H1 (cell line): ENCODE measurements at regions not wholly inside any gene's neighbourhood (a gene's known extent, or its start where the extent isn't known, plus 50 kb on each side); places are given as distances from the start of the nearest gene placed in this dataset.

ENCODE experiments used
- MAFK ChIP-seq: IDR thresholded peaks from 2 replicates; pipeline ENCODE4 v1.6.1; 2012; ENCODE audit warnings: low read depth, mild to moderate bottlenecking, improper control_type of control experiment, low read length
- NANOG ChIP-seq: IDR thresholded peaks from 2 replicates; pipeline ENCODE4 v1.6.1; 2011; ENCODE audit warnings: low read length, low read depth, mild to moderate bottlenecking, inconsistent platforms; ENCODE audit not compliant: insufficient read depth, poor library complexity, severe bottlenecking
- POLR2A ChIP-seq, 2 experiments: IDR thresholded peaks; 1 replicate in 1 of 2; 2 replicates in 1 of 2; pipeline ENCODE4 v1.6.1; 2011; ENCODE audit warnings: low read depth in 2 of 2, low read length in 2 of 2, mild to moderate bottlenecking in 2 of 2; ENCODE audit errors: control extremely low read depth in 1 of 2
- POLR2AphosphoS5 ChIP-seq: IDR thresholded peaks from 2 replicates; pipeline ENCODE4 v1.6.1; 2011; ENCODE audit warnings: low read depth, low read length
- TEAD4 ChIP-seq: IDR thresholded peaks from 2 replicates; pipeline ENCODE4 v1.6.1; 2012; ENCODE audit warnings: low read depth, low read length, inconsistent platforms, mixed read lengths
- TF ChIP-seq, protein P1 (sequence below): IDR thresholded peaks from 2 replicates; pipeline ENCODE4 v1.6.1; 2012; ENCODE audit warnings: inconsistent platforms
- TF ChIP-seq, protein P2 (sequence below), 3 experiments: IDR thresholded peaks; 1 replicate in 2 of 3; 2 replicates in 1 of 3; pipeline versions ENCODE4 v1.5.1 to v1.6.1; 2011; ENCODE audit warnings: low read length in 3 of 3, mild to moderate bottlenecking in 3 of 3, inconsistent platforms in 2 of 3, low read depth in 1 of 3, moderate library complexity in 1 of 3; ENCODE audit not compliant: insufficient read depth in 1 of 3; ENCODE audit errors: control extremely low read depth in 1 of 3

DNA sequence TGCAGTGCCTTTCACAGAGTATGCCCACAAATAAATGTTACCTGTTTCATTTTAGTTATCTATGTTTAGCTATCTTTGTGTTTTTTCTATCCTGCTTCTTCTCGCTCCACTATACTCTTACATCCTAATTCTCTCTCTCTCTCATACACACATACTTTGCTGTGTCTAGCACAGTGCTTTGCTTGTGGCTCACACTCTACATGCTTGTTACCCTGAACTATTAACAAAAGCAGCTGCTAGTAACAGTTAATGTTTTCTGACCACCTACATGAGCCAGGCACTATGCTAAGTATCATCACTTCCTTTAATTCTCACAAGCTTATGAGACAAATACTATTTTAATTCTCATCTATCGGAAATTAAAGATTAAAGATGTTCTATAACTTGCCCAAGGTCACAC lies 390.5 kb upstream of the HNRNPA3 start:
- TF ChIP-seq, protein P1, sequence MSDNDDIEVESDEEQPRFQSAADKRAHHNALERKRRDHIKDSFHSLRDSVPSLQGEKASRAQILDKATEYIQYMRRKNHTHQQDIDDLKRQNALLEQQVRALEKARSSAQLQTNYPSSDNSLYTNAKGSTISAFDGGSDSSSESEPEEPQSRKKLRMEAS: no peak
- TF ChIP-seq MAFK (no peak), POLR2AphosphoS5 (no peak), NANOG (no peak), POLR2A (IDR thresholded peaks at IDR 0.05; ENCODE audit: control extremely low read depth in 1 of 2, low read depth in 2 of 2, low read length in 2 of 2) (no peak), TEAD4 (no peak)
- TF ChIP-seq, protein P2, sequence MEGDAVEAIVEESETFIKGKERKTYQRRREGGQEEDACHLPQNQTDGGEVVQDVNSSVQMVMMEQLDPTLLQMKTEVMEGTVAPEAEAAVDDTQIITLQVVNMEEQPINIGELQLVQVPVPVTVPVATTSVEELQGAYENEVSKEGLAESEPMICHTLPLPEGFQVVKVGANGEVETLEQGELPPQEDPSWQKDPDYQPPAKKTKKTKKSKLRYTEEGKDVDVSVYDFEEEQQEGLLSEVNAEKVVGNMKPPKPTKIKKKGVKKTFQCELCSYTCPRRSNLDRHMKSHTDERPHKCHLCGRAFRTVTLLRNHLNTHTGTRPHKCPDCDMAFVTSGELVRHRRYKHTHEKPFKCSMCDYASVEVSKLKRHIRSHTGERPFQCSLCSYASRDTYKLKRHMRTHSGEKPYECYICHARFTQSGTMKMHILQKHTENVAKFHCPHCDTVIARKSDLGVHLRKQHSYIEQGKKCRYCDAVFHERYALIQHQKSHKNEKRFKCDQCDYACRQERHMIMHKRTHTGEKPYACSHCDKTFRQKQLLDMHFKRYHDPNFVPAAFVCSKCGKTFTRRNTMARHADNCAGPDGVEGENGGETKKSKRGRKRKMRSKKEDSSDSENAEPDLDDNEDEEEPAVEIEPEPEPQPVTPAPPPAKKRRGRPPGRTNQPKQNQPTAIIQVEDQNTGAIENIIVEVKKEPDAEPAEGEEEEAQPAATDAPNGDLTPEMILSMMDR (IDR thresholded peaks at IDR 0.05; ENCODE audit: control extremely low read depth in 1 of 3, insufficient read depth in 1 of 3, low read depth in 1 of 3, low read length in 3 of 3): no peak
